Natural killer cell treated with Interleukin-12 subunit alpha and Interleukin-12 subunit beta and Interleukin-15 and Interleukin-18, amount 100 ng/mL, for 72 hours (primary cell): ENCODE measurements at regions not wholly inside any gene's neighbourhood (a gene's known extent, or its start where the extent isn't known, plus 50 kb on each side); places are given as distances from the start of the nearest gene placed in this dataset.
"Not testable (repeated sequence)": the region's sequence is repeated elsewhere in the genome, so short reads cannot be mapped to it uniquely, and the experiment has no call there.

Source experiments
- ATAC-seq, 2 donors: fragments of 150-1000 bp; cut with Tn5 transposase in 1 of 2; sonication (Bioruptor Pico), chemical (Tn5 transposase) in 1 of 2; 2 replicates each; pipeline ENCODE4 v1.10.0; 2021
- DNase-seq: peaks from one replicate; pipeline ENCODE4 v3.0.0; 2022; ENCODE audit warnings: low spot score
- H3K27ac Mint-ChIP-seq, 2 donors: 1 replicate in 1 of 2; 2 replicates in 1 of 2; pipeline ENCODE4 v1.8.0; 2022; ENCODE audit warnings: mixed read lengths in 2 of 2, mild to moderate bottlenecking in 1 of 2, moderate library complexity in 1 of 2
- H3K27me3 Mint-ChIP-seq, 2 donors: 1 replicate in 1 of 2; 2 replicates in 1 of 2; pipeline ENCODE4 v1.8.0; 2022; ENCODE audit warnings: mixed read lengths in 2 of 2
- H3K36me3 Mint-ChIP-seq: one replicate; pipeline ENCODE4 v1.8.0; 2022; ENCODE audit warnings: mixed read lengths
- H3K4me1 Mint-ChIP-seq, 2 donors: 1 replicate in 1 of 2; 2 replicates in 1 of 2; pipeline ENCODE4 v1.8.0; 2022; ENCODE audit warnings: low read depth in 2 of 2, mixed read lengths in 2 of 2, mild to moderate bottlenecking in 1 of 2
- H3K4me3 Mint-ChIP-seq: one replicate; pipeline ENCODE4 v1.8.0; 2022; ENCODE audit warnings: mixed read lengths
- H3K9me3 Mint-ChIP-seq: 2 replicates; pipeline ENCODE4 v1.8.0; 2022; ENCODE audit warnings: mixed read lengths

- no peaks in the 10 kb centered on the region for H3K36me3 Mint-ChIP-seq
- H3K27me3 Mint-ChIP-seq, result peaks cover 0 to 5% of the 10 kb centered on the region in 2 donors
- no peaks in the 10 kb centered on the region for H3K9me3 Mint-ChIP-seq
- H3K4me3 Mint-ChIP-seq, result no peak overlapping the region
- ATAC-seq, result peak in 1 of 2 donors; percentile 63
- DNase-seq, result no peak
- peak overlapping the region in 1 of 2 donors; percentile 29 for H3K27ac Mint-ChIP-seq
- H3K4me1 Mint-ChIP-seq, result peaks cover 26 to 36% of the 10 kb centered on the region in 2 donors
Observed at GRCh38 chr10:8365935-8366911, 311.7 kb downstream of the GATA3 start.

- ATAC-seq, DNase-seq, H3K9me3 Mint-ChIP-seq, H3K4me3 Mint-ChIP-seq, H3K27ac Mint-ChIP-seq, H3K36me3 Mint-ChIP-seq, H3K27me3 Mint-ChIP-seq: not testable (repeated sequence)
- peaks cover 19 to 32% of the 10 kb centered on the region in 2 donors for H3K4me1 Mint-ChIP-seq
Observed at GRCh38 chr10:8367672-8368411, 313.4 kb downstream of the GATA3 start.

- Mint-ChIP-seq H3K36me3 (no peaks in the 10 kb centered on the region), H3K27ac (no peak overlapping the region), H3K27me3 (peaks cover 0 to 10% of the 10 kb centered on the region in 2 donors), H3K4me3 (no peak overlapping the region), H3K9me3 (no peaks in the 10 kb centered on the region), H3K4me1 (peaks cover 7 to 18% of the 10 kb centered on the region in 2 donors)
- no peak for DNase-seq
- ATAC-seq, result peak in 1 of 2 donors; percentile 54
Observed at GRCh38 chr10:8369666-8370065, 315.2 kb downstream of the GATA3 start.

- H3K4me3 Mint-ChIP-seq, result no peak overlapping the region
- ATAC-seq (no peak), DNase-seq (no peak)
- no peaks in the 10 kb centered on the region for H3K9me3 Mint-ChIP-seq
- H3K27ac Mint-ChIP-seq, result no peak overlapping the region
- H3K4me1 Mint-ChIP-seq, result no peaks in the 10 kb centered on the region
- peaks cover 0 to 10% of the 10 kb centered on the region in 2 donors for H3K27me3 Mint-ChIP-seq
- H3K36me3 Mint-ChIP-seq, result no peaks in the 10 kb centered on the region
Observed at GRCh38 chr10:8374334-8374733, 319.8 kb downstream of the GATA3 start.

DNA sequence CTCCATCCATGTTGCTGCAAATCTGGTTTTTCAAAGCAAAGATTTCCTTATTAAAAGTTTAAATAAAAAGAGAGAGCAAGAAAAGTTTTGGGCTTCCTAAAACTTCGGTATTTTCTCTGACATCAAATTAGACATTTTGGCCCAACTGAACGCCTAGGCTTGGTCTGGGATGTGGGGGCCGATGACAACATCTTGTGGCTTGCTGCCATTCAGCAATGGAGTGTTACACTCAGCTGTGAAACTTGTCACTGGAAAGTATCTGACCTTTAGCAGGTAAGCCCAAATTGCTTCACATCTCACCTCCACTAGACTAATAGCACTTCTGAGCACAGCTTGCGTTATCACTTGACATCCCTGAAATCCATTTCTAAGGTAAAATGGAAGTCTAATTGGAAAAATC lies 320.6 kb downstream of the GATA3 start:
- no peaks in the 10 kb centered on the region for H3K36me3 Mint-ChIP-seq
- H3K4me3 Mint-ChIP-seq, result no peak overlapping the region
- no peaks in the 10 kb centered on the region for H3K4me1 Mint-ChIP-seq
- ATAC-seq (no peak), DNase-seq (no peak)
- H3K27ac Mint-ChIP-seq, result no peak overlapping the region
- no peaks in the 10 kb centered on the region for H3K9me3 Mint-ChIP-seq
- H3K27me3 Mint-ChIP-seq, result peaks cover 0 to 7% of the 10 kb centered on the region in 2 donors

GRCh38 chr10:8378198-8378983 lies 323.9 kb downstream of the GATA3 start:
- Mint-ChIP-seq H3K36me3 (no peaks in the 10 kb centered on the region), H3K27ac (no peak overlapping the region), H3K27me3 (no peaks in the 10 kb centered on the region), H3K4me1 (peaks cover 0 to 5% of the 10 kb centered on the region in 2 donors), H3K9me3 (no peaks in the 10 kb centered on the region), H3K4me3 (no peak overlapping the region)
- DNase-seq (no peak), ATAC-seq (no peak)

DNA sequence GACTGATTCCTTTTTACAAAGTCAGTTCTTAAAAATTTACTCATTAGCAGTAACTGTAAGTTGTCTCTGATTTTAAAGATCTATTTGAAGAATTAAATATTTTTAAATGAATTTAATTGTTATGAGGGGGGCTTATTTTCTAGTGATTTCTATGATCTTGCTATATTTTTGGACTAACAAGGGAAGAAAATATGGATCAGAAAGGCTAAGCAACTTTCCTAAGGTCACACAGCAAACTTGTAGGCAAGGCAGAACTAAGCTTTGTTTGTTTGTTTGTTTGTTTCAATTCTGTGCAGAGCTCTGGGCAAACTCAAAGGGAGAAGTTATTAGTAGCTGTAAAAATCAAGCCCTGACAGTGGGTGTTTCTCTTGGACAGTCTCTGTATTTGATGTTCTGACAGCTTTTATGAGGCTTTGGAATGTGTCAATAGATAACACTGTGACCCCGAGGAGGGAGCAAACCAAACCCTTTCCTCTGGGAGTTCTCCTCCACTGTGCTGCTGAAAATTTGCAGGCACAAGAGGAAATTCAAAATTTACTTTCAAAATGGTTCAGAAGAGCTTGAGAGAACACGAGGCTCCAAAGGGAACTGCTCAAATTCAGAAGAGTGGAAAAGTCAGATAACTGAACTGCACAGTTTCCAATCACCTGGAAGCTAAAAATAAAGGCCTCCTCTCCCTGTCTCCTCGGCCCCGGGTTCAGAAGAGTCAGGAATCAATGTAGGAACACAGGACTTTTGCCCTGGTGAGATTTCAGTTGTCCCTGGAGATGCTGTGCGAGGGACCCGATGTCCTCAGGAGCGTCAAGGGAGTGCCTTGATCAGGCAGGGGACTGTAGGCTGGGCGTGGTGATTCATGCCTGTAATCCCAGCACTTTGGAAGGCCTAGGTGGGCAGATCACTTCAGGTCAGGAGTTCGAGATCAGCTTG lies 325.7 kb downstream of the GATA3 start:
- Mint-ChIP-seq H3K27me3 (no peaks in the 10 kb centered on the region), H3K4me3 (no peak overlapping the region), H3K4me1 (peaks cover 0 to 5% of the 10 kb centered on the region in 2 donors), H3K27ac (no peak overlapping the region), H3K36me3 (no peaks in the 10 kb centered on the region), H3K9me3 (no peaks in the 10 kb centered on the region)
- ATAC-seq, result no peak
- DNase-seq, result no peak

- no peak for DNase-seq
- no peak for ATAC-seq
- peaks cover 0 to 5% of the 10 kb centered on the region in 2 donors for H3K4me1 Mint-ChIP-seq
- no peaks in the 10 kb centered on the region for H3K27me3 Mint-ChIP-seq
- no peak overlapping the region for H3K4me3 Mint-ChIP-seq
- no peaks in the 10 kb centered on the region for H3K9me3 Mint-ChIP-seq
- no peaks in the 10 kb centered on the region for H3K36me3 Mint-ChIP-seq
- H3K27ac Mint-ChIP-seq, result no peak overlapping the region
Observed at GRCh38 chr10:8380833-8381496, 326.5 kb downstream of the GATA3 start.

- H3K27me3 Mint-ChIP-seq, result peaks cover 5 to 9% of the 10 kb centered on the region in 2 donors
- DNase-seq (no peak), ATAC-seq (no peak)
- no peaks in the 10 kb centered on the region for H3K36me3 Mint-ChIP-seq
- peaks cover 0 to 5% of the 10 kb centered on the region in 2 donors for H3K4me1 Mint-ChIP-seq
- H3K4me3 Mint-ChIP-seq, result no peak overlapping the region
- H3K27ac Mint-ChIP-seq, result no peak overlapping the region
- no peaks in the 10 kb centered on the region for H3K9me3 Mint-ChIP-seq
Observed at GRCh38 chr10:8386781-8387180, 332.3 kb downstream of the GATA3 start.

DNA sequence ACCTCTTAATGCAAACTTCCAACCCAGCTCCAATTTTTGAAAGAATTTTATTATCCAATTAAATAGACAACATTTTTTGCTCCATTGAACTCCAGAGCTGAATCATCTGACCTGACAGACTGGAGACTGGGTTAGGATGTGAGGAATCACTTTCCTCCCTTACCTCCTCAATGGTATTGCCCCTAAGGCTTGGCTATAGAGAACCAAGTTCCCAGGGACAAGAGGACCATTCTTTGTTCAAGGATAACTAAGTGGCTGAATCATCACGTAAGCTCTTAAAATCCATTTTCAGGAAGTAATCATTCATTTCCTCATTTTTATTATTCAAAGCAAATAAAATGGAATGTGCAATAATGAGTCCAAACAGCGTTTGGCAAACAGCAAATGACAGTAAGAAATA lies 335.1 kb downstream of the GATA3 start:
- no peaks in the 10 kb centered on the region for H3K4me1 Mint-ChIP-seq
- H3K4me3 Mint-ChIP-seq, result no peak overlapping the region
- no peaks in the 10 kb centered on the region for H3K9me3 Mint-ChIP-seq
- H3K27ac Mint-ChIP-seq, result no peak overlapping the region
- ATAC-seq (no peak), DNase-seq (no peak)
- H3K36me3 Mint-ChIP-seq, result no peaks in the 10 kb centered on the region
- H3K27me3 Mint-ChIP-seq, result peaks cover 5 to 11% of the 10 kb centered on the region in 2 donors

DNA sequence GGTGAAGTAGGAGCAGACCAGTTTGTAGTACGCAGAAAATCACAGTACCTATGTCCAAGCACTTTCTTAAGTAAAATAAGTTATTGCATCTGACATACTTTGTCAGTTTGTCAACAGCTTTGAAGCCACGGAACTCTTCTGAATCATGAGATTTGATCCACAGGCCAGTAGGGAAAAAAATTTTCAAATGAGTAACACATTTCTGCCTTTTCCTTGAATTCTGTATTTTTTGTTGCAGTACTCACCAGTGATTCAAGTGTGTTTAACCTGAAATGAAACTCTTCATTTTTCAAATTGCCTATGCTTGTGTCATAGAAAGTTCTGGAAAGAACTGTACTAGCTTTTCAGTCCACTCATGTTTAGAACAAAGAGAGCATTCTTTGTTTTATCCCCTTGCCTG lies 337.7 kb downstream of the GATA3 start:
- ATAC-seq (no peak), DNase-seq (no peak)
- H3K9me3 Mint-ChIP-seq, result no peaks in the 10 kb centered on the region

DNA sequence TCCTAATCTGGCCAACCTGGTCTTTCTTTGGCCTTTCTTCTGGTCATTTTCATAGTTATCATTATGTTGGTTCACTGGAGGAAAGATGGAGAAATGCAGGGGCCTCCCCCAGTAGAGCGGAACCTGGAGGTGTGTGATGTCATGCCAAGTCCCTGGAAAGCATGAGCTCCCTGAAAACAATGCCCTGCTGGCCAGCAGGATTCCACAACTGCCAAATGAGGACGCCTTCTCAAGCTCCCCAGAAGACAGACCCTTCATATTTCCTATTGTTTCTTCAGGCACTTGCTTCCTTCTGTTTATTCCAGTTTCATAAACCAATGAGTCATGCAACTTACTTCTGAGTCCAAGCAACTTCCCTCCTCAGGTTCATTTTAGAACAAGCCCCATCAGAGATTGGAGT lies 339.0 kb downstream of the GATA3 start:
- DNase-seq (no peak), ATAC-seq (no peak)
- no peak overlapping the region for H3K27ac Mint-ChIP-seq
- H3K4me1 Mint-ChIP-seq, result no peaks in the 10 kb centered on the region
- no peak overlapping the region for H3K4me3 Mint-ChIP-seq
- no peaks in the 10 kb centered on the region for H3K9me3 Mint-ChIP-seq
- H3K36me3 Mint-ChIP-seq, result no peaks in the 10 kb centered on the region
- peaks cover 5 to 10% of the 10 kb centered on the region in 2 donors for H3K27me3 Mint-ChIP-seq

More for the DNA sequence above, 337.7 kb downstream of the GATA3 start:
- Mint-ChIP-seq H3K4me1 (no peaks in the 10 kb centered on the region), H3K27ac (no peak overlapping the region), H3K27me3 (peaks cover 5 to 11% of the 10 kb centered on the region in 2 donors), H3K4me3 (no peak overlapping the region), H3K36me3 (no peaks in the 10 kb centered on the region)
